ENCODE measurements at regions not wholly inside any gene's neighbourhood (a gene's known extent, or its start where the extent isn't known, plus 50 kb on each side); places are given as distances from the start of the nearest gene placed in this dataset.

DNA sequence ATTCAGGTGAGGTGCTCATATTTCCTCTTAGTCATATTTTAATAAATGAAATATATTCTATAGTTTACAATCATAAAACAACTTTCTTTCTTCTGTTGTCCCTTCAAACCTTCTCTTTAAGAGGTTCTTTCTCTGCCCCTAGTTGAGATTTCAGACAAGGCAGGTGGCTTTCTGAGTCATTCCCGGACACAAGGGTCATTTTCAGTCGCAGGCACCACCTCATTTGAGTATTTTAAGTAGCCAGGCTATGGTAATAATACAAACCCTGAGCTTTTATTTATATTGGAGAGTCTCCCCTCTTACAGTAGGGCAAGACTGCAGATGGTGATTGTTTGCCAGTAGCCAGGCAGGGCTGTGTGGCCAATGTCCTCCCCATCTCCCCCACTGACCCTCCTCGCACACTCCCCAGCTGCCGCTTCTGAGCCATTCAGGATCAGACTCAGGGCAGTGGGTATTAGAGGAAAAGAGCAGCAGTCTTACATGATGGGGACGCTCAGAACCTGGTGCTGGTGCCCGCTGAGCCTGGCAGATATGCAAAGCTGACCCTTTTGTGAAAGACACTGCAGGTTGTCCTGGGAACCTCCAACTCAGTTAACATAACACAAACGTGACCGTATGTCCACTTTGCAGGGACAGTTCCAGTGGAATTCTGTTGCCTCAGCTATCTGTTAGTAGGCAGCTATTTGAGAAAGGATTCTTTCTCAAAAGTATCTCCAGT, 101.1 kb upstream of the BCL2L14 start:
- intact Hi-C loops (cut with DNase I): no loop called here
- no peak for TF ChIP-seq POLR2A (IDR thresholded peaks at IDR 0.05)
- TF ChIP-seq, protein P1, sequence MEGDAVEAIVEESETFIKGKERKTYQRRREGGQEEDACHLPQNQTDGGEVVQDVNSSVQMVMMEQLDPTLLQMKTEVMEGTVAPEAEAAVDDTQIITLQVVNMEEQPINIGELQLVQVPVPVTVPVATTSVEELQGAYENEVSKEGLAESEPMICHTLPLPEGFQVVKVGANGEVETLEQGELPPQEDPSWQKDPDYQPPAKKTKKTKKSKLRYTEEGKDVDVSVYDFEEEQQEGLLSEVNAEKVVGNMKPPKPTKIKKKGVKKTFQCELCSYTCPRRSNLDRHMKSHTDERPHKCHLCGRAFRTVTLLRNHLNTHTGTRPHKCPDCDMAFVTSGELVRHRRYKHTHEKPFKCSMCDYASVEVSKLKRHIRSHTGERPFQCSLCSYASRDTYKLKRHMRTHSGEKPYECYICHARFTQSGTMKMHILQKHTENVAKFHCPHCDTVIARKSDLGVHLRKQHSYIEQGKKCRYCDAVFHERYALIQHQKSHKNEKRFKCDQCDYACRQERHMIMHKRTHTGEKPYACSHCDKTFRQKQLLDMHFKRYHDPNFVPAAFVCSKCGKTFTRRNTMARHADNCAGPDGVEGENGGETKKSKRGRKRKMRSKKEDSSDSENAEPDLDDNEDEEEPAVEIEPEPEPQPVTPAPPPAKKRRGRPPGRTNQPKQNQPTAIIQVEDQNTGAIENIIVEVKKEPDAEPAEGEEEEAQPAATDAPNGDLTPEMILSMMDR (IDR thresholded peaks at IDR 0.05): no peak
- Histone ChIP-seq H3K27ac (no peak overlapping the region), H3K9me3 (no peaks in the 10 kb centered on the region), H3K4me1 (no peaks in the 10 kb centered on the region), H3K36me3 (no peaks in the 10 kb centered on the region), H3K4me3 (no peak overlapping the region), H3K27me3 (no peaks in the 10 kb centered on the region)
- ATAC-seq (no peak), DNase-seq (no peak)
- 61% methylated on average over 4 of the region's 8 CpGs for WGBS (ENCODE audit: insufficient coverage, low coverage, low lambda C conversion rate, missing lambda C conversion rate)

DNA sequence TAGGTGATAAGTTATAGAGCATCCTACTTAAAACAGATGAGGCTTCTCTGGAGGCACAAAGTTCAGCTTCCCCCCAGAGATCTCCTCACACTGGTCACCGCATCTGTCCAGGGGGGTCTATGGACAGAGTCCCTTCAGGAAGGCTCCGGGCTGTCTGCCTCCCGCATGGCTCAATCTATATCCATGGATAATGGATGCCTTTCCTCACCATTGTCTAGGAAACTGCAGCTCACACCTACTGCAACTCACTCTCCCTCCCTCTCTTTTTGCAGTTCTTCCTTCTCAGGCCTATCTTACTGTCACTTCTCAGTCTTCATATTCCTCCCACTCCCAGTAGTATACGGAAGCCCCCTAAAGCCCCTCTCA, 100.6 kb upstream of the BCL2L14 start:
- H3K36me3 ChIP-seq: no peaks in the 10 kb centered on the region
- no peak for DNase-seq
- ATAC-seq: no peak
- WGBS (ENCODE audit: insufficient coverage, low coverage, low lambda C conversion rate, missing lambda C conversion rate): 33% methylated on average over 4 of the region's 4 CpGs
- no peaks in the 10 kb centered on the region for H3K27me3 ChIP-seq
- H3K9me3 ChIP-seq: no peaks in the 10 kb centered on the region
- no peak overlapping the region for H3K4me3 ChIP-seq
- TF ChIP-seq POLR2A (IDR thresholded peaks at IDR 0.05): no peak
- TF ChIP-seq, protein P1 (IDR thresholded peaks at IDR 0.05): no peak
- H3K4me1 ChIP-seq: no peaks in the 10 kb centered on the region
- intact Hi-C loops (cut with DNase I): no loop called here
- no peak overlapping the region for H3K27ac ChIP-seq

DNA sequence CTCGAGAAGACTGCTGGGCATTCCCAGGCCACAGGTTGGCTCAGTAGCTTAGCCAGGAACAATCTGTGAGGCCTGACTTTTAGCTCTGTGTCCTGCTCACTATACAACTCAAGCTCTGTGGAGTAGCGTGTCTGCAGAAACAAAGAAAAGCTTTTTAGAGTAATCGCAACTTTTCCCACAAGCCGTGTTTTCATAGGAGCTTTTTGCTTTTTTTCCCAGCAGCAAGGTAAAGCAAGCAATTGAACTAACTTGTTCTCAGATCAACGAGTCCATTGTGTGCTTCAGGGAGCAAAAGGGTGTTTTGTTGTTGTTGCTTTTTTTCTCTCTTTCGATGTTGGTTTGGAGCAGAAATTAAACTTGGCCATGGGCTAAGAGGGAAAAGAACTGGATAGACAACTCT, 97.3 kb upstream of the BCL2L14 start:
- DNase-seq: no peak
- TF ChIP-seq, protein P1 (IDR thresholded peaks at IDR 0.05): no peak
- Histone ChIP-seq H3K36me3 (no peaks in the 10 kb centered on the region), H3K9me3 (no peaks in the 10 kb centered on the region), H3K4me1 (no peaks in the 10 kb centered on the region), H3K27ac (no peak overlapping the region), H3K27me3 (no peaks in the 10 kb centered on the region), H3K4me3 (no peak overlapping the region)
- intact Hi-C loops (cut with DNase I): no loop called here
- 72% methylated on average over 6 of the region's 6 CpGs for WGBS (ENCODE audit: insufficient coverage, low coverage, low lambda C conversion rate, missing lambda C conversion rate)
- no peak for ATAC-seq

DNA sequence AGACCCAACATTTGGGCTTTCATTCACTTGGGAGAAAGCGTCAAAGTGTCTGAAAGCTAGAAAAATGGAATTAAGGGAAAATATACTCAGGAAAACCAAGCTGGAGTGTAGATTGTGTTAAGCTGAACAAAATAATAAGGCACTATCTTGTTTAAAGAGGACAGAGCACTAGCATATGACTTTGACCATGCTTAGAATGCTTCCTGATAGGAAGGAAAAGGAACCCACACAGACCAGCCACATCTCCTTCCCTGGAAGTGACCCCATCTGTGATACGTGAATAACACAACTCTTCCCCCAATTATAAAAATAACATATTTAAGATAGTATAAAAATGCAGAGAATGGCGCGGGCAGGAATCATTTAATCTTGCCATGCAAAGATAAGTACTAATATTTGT, 94.7 kb upstream of the BCL2L14 start:
- peak in 3 of 4 donors; percentile 33 to 64 (median 56) for ATAC-seq
- TF ChIP-seq POLR2A (IDR thresholded peaks at IDR 0.05): no peak
- TF ChIP-seq, protein P1 (IDR thresholded peaks at IDR 0.05): no peak

More for the DNA sequence above, 94.7 kb upstream of the BCL2L14 start:
- DNase-seq: no peak
- intact Hi-C loops (cut with DNase I): no loop called here
- Histone ChIP-seq H3K4me1 (no peaks in the 10 kb centered on the region), H3K36me3 (no peaks in the 10 kb centered on the region), H3K4me3 (no peak overlapping the region), H3K27me3 (no peaks in the 10 kb centered on the region), H3K27ac (no peak overlapping the region), H3K9me3 (no peaks in the 10 kb centered on the region)
- 48% methylated on average over 4 of the region's 4 CpGs for WGBS (ENCODE audit: insufficient coverage, low coverage, low lambda C conversion rate, missing lambda C conversion rate)

Data from right lobe of liver (tissue), 6 donors.